NCI-H146 (cell line): ENCODE measurements at regions not wholly inside any gene's neighbourhood (a gene's known extent, or its start where the extent isn't known, plus 50 kb on each side); places are given as distances from the start of the nearest gene placed in this dataset.

Source experiments
- DNase-seq: peaks from one replicate; lab custom pipeline; 2025; lab: John Stamatoyannopoulos, UW

GRCh38 chr10:111440501-111440900 lies 363.7 kb downstream of the ADRA2A start:
- DNase-seq = no peak

- DNase-seq = no peak
These were observed 368.8 kb downstream of the ADRA2A start for GRCh38 chr10:111445667-111446066.

GRCh38 chr10:111446966-111447365 lies 370.1 kb downstream of the ADRA2A start:
- no peak for DNase-seq

DNA sequence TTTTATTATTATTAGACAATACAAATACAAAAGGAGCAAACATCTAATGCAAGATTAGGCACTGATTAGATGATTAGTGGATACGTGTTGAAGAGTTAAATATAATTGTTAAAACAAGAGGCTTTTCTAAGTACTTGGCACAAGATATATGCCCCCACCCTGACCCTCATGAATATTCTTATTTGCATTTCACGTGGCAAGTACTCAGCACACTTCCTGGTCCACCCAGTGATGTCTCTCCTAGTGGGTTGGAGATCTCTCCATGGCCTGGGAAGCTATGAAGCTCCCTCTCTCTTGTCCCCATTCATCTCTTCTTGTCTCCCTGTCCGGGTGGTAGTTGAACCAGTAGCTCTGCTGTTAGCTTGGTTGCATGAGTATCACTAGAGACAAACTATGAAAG lies 375.3 kb downstream of the ADRA2A start:
- no peak for DNase-seq

- no peak for DNase-seq
These were observed 379.1 kb downstream of the ADRA2A start for GRCh38 chr10:111455776-111456426.

GRCh38 chr10:111458256-111458655 lies 381.4 kb downstream of the ADRA2A start:
- no peak for DNase-seq

- no peak for DNase-seq
These were observed 383.1 kb downstream of the ADRA2A start for GRCh38 chr10:111459967-111460366.

- DNase-seq = no peak
These were observed 395.6 kb downstream of the ADRA2A start for GRCh38 chr10:111472445-111472844.

GRCh38 chr10:111473361-111473760 lies 396.5 kb downstream of the ADRA2A start:
- no peak for DNase-seq

GRCh38 chr10:111474786-111475185 lies 398.0 kb downstream of the ADRA2A start:
- no peak for DNase-seq

GRCh38 chr10:111475720-111476119 lies 398.9 kb downstream of the ADRA2A start:
- no peak for DNase-seq

DNA sequence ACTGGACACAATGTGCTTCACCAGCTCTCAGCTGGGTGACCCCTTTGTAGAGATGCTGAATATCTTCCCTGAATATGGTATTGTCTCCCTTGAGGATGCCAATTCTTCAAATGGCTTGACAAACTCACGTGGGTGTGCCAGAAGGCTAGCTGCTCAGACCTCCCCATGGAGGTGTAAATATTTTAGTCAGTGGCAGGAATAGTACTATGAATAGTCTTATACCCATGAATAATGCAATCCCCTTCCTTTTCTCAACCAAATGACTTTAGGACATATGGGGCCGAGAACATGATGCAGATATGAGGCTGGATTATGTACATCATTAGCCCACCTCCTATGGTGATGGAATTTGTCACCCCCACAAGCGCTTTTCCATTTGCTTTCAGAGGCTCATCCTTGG lies 401.8 kb downstream of the ADRA2A start:
- DNase-seq = no peak

GRCh38 chr10:111479966-111480365 lies 403.1 kb downstream of the ADRA2A start:
- no peak for DNase-seq

- DNase-seq = no peak
These were observed 404.5 kb downstream of the ADRA2A start for GRCh38 chr10:111481261-111481826.

GRCh38 chr10:111481866-111482265 lies 405.0 kb downstream of the ADRA2A start:
- DNase-seq = no peak

DNA sequence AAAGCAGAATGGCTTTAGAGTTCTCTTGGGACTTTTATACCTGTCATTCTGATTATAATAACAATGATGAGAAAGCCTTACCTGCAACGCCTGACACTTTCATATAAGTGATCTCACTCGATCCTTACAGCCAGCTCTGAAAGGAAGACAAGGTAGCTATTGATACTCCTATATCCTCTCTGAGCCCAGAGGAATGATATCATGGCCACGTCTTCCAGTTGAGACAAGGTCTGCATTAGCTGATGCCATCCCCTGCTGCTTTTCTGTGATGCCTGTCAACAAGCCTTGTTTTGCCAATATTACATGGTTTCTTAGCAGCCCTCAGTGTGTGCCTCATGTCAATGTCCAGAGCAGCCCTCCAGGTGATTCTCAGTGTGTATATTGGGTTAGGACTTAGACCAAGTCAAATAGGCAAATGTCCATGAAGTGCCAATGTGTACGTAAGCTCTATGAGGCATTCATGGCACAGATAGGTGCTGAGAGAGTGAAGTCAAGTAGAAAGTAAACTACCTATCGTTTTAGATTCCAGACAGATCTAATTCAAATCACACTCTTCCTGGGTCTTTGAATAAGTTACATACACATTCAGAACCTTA lies 405.9 kb downstream of the ADRA2A start:
- no peak for DNase-seq

DNA sequence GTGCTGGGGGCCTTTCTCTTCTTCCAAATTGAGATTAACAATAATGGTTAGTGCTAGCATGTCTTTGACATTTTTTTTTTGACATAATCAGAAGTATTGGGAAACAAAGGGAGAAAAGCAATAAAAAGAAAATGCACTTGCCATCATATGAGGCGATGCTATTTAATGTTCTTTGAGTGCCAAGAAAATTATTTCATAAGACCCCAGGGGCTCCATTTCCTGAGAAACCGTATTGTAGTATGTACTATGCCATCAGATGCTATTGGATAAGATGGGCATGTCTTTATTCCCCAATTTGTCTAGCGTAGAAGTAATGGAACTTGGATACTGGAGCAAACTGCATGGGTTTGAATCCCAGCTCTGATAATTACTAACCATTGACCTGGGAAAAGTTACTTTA lies 408.9 kb downstream of the ADRA2A start:
- DNase-seq = no peak

DNA sequence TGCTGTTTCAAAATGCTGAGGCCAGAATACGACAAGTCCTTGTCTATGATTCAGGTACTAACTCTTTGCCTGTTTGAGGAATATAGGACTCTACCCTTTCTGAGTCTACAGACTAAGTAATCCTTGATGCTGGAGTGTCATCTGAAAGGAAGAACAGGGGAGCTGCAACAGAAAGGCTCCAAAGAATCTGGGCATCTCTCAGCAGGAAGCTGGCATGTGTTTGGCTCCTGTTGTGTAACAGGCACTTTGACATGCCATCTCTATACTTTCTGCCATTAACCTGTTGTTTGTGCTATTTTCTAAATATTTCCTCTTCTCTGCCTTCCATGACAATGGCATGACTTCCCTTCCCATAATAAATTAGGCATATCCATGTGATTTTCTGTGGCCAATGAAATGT lies 409.5 kb downstream of the ADRA2A start:
- no peak for DNase-seq

DNA sequence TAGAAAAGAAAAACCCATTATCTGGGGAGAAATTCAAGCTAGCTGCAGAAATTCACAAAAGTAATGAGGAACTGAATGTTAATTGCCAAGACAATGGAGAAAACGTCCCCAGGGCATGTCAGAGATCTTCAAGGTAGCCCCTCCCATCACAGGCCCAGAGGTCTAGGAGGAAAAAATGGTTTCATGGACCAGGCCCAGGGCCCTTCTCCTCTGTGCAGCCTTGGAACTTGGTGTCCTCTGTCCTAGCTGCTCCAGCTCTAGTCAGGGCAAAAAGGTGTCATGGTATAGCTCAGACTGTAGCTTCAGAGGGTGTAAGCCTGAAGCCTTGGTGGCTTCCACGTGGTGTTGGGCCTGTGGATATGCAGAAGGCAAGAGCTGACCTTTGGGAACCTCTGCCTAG lies 411.8 kb downstream of the ADRA2A start:
- no peak for DNase-seq

- DNase-seq = no peak
These were observed 414.3 kb downstream of the ADRA2A start for GRCh38 chr10:111491154-111491553.

- no peak for DNase-seq
These were observed 416.3 kb downstream of the ADRA2A start for GRCh38 chr10:111493024-111493625.

DNA sequence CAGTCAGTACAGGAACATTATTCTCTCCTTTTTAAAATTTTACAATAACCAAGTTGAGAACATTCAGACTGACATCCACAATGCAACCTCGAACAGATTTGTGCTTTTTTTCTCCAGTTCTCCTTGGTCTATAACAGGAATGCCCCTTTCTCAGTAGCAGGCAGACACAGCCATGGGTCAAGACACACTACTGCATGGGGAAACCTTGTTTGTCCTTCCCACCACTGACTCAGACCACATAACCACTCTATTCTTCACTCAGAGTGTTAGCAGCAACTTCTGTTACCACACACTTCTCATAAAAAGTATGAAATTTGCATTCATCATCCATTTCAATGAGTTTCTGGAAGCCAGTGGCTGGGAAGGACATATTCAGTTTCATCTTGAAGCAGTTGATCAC lies 421.7 kb downstream of the ADRA2A start:
- DNase-seq = no peak

DNA sequence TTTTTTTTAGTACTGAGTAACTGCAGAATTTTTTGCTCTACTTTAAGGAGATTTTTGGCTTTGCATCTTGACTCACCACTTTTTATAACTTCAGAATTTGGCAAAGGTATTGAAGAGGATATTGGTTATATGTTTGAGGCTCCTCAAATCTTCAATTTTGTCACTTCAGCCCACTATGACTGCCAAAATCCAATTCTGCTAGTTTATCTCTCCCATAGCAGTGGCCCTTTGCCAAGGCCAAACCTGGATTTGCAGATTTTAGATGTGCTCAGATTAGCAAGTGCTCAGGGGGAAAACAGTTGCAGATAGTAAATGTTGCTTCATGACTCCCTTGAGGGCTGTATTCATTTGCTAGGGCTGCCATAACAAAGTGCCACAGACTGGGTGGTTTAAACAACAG lies 427.5 kb downstream of the ADRA2A start:
- DNase-seq = no peak
